ENCODE measurements at regions not wholly inside any gene's neighbourhood (a gene's known extent, or its start where the extent isn't known, plus 50 kb on each side); places are given as distances from the start of the nearest gene placed in this dataset.

DNA sequence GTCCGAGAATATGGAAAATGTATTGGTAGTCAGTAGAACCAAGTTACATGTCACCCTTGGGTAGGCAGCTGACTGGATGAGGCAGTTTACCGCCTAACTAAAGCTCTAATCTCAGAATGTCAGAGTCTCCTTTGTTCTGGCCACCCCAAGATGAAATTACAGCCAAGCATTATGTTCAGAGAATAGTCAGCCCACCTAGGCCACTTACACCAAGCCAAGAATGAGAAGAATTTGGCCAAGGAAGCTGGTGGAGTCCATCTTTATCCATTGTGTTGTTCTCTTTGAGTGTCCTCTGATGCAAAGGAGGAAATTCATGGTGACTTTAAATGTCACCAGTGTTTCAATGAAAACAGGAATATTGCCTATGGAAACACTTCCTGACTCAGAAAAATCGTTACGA lies 275.1 kb upstream of the MAP3K1 start:
- DNase-seq (ENCODE audit: low spot score), result no peak
- TF ChIP-seq CTCF (IDR thresholded peaks at IDR 0.05; ENCODE audit: borderline replicate concordance, control extremely low read depth, extremely low read depth, insufficient read depth, missing control alignments), result no peak
- in situ Hi-C loops (cut with MboI; ENCODE audit: low sequenced_read_pairs, unreplicated experiment), result no loop called here

DNA sequence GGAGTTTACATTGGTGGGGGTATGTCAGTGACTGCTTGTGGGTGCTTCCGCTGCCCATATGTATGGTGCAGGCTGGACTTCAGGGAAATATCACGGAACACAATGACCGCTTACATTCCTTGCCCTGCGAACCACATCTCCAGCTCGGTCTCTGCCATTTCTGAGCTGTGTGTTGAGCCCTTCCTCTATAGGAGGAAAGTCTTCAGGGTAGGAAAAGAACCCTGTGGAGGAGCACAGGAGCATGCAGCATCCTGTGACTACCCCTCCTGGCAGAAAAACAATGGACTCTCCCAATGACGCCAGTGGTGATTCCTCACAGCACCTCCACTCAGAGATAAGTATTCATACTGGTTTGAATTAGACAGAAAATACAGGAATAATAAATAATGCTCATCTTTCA lies 276.8 kb upstream of the MAP3K1 start:
- TF ChIP-seq CTCF (IDR thresholded peaks at IDR 0.05; ENCODE audit: borderline replicate concordance, control extremely low read depth, extremely low read depth, insufficient read depth, missing control alignments), result no peak
- in situ Hi-C loops (cut with MboI; ENCODE audit: low sequenced_read_pairs, unreplicated experiment), result no loop called here

GRCh38 chr5:56535347-56535746 lies 280.0 kb upstream of the MAP3K1 start:
- no peak for DNase-seq (ENCODE audit: low spot score)
- no peak for TF ChIP-seq CTCF (IDR thresholded peaks at IDR 0.05; ENCODE audit: borderline replicate concordance, control extremely low read depth, extremely low read depth, insufficient read depth, missing control alignments)
- in situ Hi-C loops (cut with MboI; ENCODE audit: low sequenced_read_pairs, unreplicated experiment), result no loop called here

More for the DNA sequence above, 276.8 kb upstream of the MAP3K1 start:
- no peak for DNase-seq (ENCODE audit: low spot score)

DNA sequence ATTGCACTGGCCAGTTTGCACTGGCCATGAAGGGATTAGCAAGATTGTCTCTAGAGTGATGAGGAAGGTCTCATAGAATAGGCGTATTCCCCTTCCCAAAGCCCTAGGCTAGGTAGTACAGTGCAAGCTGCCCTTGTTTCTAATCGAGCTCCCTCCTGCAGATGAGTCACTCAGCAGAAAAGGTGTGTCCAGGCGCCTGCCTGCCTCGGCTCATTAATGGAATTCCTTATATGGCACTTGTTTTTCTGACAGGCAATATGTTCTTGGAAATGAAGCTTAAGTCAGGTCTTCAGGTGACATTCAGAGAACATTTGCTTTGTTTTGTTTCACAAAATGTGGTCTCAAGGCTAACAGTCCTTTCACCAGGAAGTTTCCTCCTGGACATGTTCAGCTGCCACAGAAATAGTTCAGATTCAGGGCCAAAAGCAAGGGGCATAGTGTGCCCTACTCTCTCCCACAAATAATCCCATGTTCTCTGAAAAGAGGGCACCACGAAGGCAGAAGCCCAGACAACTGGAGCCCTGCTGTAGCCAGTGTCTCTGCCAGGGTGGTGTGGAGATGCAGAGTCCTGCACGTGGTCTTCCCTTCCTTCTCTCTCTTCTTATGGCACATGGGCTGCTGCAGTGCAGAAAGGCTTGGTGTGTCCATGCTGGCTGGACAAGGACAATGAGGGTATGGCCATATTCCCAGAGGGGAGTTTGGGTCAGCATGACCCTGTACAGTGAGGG lies 281.1 kb upstream of the MAP3K1 start:
- TF ChIP-seq CTCF (IDR thresholded peaks at IDR 0.05; ENCODE audit: borderline replicate concordance, control extremely low read depth, extremely low read depth, insufficient read depth, missing control alignments), result no peak
- in situ Hi-C loops (cut with MboI; ENCODE audit: low sequenced_read_pairs, unreplicated experiment), result no loop called here

DNA sequence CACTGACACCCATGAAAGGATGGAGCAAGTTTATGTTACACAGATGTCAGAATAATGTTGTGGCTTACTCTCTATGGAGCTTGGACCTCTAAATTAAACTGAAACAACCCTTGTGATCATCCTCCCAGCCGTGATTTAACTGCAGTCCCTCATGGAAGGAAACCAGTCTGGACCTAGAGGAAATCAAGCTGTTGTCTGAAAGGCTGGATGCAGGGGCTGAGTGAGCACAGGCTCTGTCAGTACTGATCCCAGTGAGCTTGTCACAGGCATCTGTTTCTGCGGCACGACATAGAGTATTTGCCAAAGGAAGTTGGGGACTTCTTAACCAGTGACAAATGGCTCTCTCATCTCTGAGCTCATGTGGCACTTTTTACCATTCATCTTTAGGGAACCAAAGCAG lies 282.9 kb upstream of the MAP3K1 start:
- in situ Hi-C loops (cut with MboI; ENCODE audit: low sequenced_read_pairs, unreplicated experiment), result no loop called here
- no peak for TF ChIP-seq CTCF (IDR thresholded peaks at IDR 0.05; ENCODE audit: borderline replicate concordance, control extremely low read depth, extremely low read depth, insufficient read depth, missing control alignments)
- no peak for DNase-seq (ENCODE audit: low spot score)

More for the DNA sequence above, 281.1 kb upstream of the MAP3K1 start:
- no peak for DNase-seq (ENCODE audit: low spot score)

DNA sequence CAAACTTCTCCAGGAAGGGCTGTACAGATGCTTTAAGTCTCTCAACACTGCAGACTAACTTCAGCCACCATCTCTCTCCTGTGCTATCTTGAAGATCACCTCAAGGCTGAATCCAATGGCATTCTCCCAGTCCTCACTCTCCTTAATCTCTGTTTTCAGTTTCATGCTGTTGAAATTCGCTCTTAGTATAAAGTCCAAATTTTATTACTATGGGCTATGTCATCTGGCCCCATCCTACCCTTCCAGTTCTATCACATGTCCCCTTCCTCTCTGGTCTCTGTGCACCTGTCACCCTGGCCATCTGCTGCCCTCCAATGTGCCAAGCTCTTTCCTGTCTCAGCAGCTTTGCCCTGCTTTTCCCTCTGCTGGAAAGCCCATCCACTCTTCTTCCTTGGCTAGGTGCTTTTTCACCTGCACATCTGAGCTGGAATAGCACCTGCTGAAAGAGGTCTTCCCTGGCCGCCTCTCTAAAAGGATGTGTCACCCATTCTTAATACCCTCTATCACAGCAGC lies 284.7 kb upstream of the MAP3K1 start:
- TF ChIP-seq CTCF (IDR thresholded peaks at IDR 0.05; ENCODE audit: borderline replicate concordance, control extremely low read depth, extremely low read depth, insufficient read depth, missing control alignments), result no peak
- in situ Hi-C loops (cut with MboI; ENCODE audit: low sequenced_read_pairs, unreplicated experiment), result no loop called here
- DNase-seq (ENCODE audit: low spot score), result no peak

All from GM13976 (cell line).